ENCODE measurements at regions not wholly inside any gene's neighbourhood (a gene's known extent, or its start where the extent isn't known, plus 50 kb on each side); places are given as distances from the start of the nearest gene placed in this dataset.
"Not testable (repeated sequence)": the region's sequence is repeated elsewhere in the genome, so short reads cannot be mapped to it uniquely, and the experiment has no call there.

GRCh38 chr12:9346866-9347327 lies 138.7 kb upstream of the PZP start:
- no peak for DNase-seq (ENCODE audit: low spot score)
- intact Hi-C loops (cut with DNase I), result no loop called here

- intact Hi-C loops (cut with DNase I), result no loop called here
- DNase-seq (ENCODE audit: low spot score), result no peak
Observed at GRCh38 chr12:9345171-9345570, 137.0 kb upstream of the PZP start.

GRCh38 chr12:9344541-9344940 lies 136.3 kb upstream of the PZP start:
- intact Hi-C loops (cut with DNase I), result no loop called here
- no peak for DNase-seq (ENCODE audit: low spot score)

GRCh38 chr12:9343731-9344130 lies 135.5 kb upstream of the PZP start:
- no peak for DNase-seq (ENCODE audit: low spot score)
- intact Hi-C loops (cut with DNase I), result no loop called here

GRCh38 chr12:9342614-9343353 lies 134.6 kb upstream of the PZP start:
- intact Hi-C loops (cut with DNase I), result no loop called here
- DNase-seq (ENCODE audit: low spot score), result no peak

GRCh38 chr12:9341260-9341585 lies 133.0 kb upstream of the PZP start:
- intact Hi-C loops (cut with DNase I), result no loop called here
- DNase-seq (ENCODE audit: low spot score), result no peak

- intact Hi-C loops (cut with DNase I), result no loop called here
- no peak for DNase-seq (ENCODE audit: low spot score)
Observed at GRCh38 chr12:9340422-9341259, 132.4 kb upstream of the PZP start.

- intact Hi-C loops (cut with DNase I), result no loop called here
- DNase-seq (ENCODE audit: low spot score), result no peak
Observed at GRCh38 chr12:9337656-9338055, 129.5 kb upstream of the PZP start.

GRCh38 chr12:9336375-9337011 lies 128.3 kb upstream of the PZP start:
- DNase-seq (ENCODE audit: low spot score); intact Hi-C loops (cut with DNase I): not testable (repeated sequence)

- no peak for DNase-seq (ENCODE audit: low spot score)
- intact Hi-C loops (cut with DNase I), result no loop called here
Observed at GRCh38 chr12:9335867-9336266, 127.7 kb upstream of the PZP start.

GRCh38 chr12:9334964-9335363 lies 126.8 kb upstream of the PZP start:
- DNase-seq (ENCODE audit: low spot score), result no peak
- intact Hi-C loops (cut with DNase I), result loop anchor here (5.0 kb wide), 1 partner anchor 372 kb away; no protein-coding TSS in a partner anchor

- intact Hi-C loops (cut with DNase I), result loop anchor here (5.0 kb wide), 1 partner anchor 373 kb away; no protein-coding TSS in a partner anchor
- no peak for DNase-seq (ENCODE audit: low spot score)
Observed at GRCh38 chr12:9334041-9334692, 126.0 kb upstream of the PZP start.

GRCh38 chr12:9333161-9333560 lies 125.0 kb upstream of the PZP start:
- intact Hi-C loops (cut with DNase I), result loop anchor here (5.0 kb wide), 1 partner anchor 374 kb away; no protein-coding TSS in a partner anchor

GRCh38 chr12:9332564-9332963 lies 124.4 kb upstream of the PZP start:
- intact Hi-C loops (cut with DNase I), result loop anchor here (5.0 kb wide), 1 partner anchor 375 kb away; no protein-coding TSS in a partner anchor
- DNase-seq (ENCODE audit: low spot score), result no peak

More at GRCh38 chr12:9333161-9333560, 125.0 kb upstream of the PZP start:
- no peak for DNase-seq (ENCODE audit: low spot score)

GRCh38 chr12:9331218-9331626 lies 123.0 kb upstream of the PZP start:
- DNase-seq (ENCODE audit: low spot score), result peak; percentile 81

GRCh38 chr12:9329019-9329418 lies 120.8 kb upstream of the PZP start:
- DNase-seq (ENCODE audit: low spot score), result no peak
- intact Hi-C loops (cut with DNase I), result no loop called here

More at GRCh38 chr12:9331218-9331626, 123.0 kb upstream of the PZP start:
- intact Hi-C loops (cut with DNase I), result loop anchor here (5.0 kb wide), 1 partner anchor 376 kb away; no protein-coding TSS in a partner anchor

- intact Hi-C loops (cut with DNase I), result no loop called here
- no peak for DNase-seq (ENCODE audit: low spot score)
Observed at GRCh38 chr12:9328065-9328464, 119.9 kb upstream of the PZP start.

GRCh38 chr12:9327320-9327719 lies 119.1 kb upstream of the PZP start:
- intact Hi-C loops (cut with DNase I), result no loop called here
- no peak for DNase-seq (ENCODE audit: low spot score)

GRCh38 chr12:9326849-9327248 lies 118.7 kb upstream of the PZP start:
- DNase-seq (ENCODE audit: low spot score); intact Hi-C loops (cut with DNase I): not testable (repeated sequence)

GRCh38 chr12:9326085-9326484 lies 117.9 kb upstream of the PZP start:
- intact Hi-C loops (cut with DNase I), result no loop called here
- no peak for DNase-seq (ENCODE audit: low spot score)

Data from cardiac septum (tissue), 1 donor.